Activated CD4-positive, CD25-positive, alpha-beta regulatory T cell treated with anti-CD3 and anti-CD28 coated beads, Interleukin-2, amount 50 U/mL, for 72 hours (primary cell): ENCODE measurements at regions not wholly inside any gene's neighbourhood (a gene's known extent, or its start where the extent isn't known, plus 50 kb on each side); places are given as distances from the start of the nearest gene placed in this dataset.

Source experiments
- DNase-seq: peaks from one replicate; pipeline ENCODE4 v3.0.0; 2021

GRCh38 chr1:30345491-30346130, 377.8 kb downstream of the MATN1 start:
- no peak for DNase-seq

DNA sequence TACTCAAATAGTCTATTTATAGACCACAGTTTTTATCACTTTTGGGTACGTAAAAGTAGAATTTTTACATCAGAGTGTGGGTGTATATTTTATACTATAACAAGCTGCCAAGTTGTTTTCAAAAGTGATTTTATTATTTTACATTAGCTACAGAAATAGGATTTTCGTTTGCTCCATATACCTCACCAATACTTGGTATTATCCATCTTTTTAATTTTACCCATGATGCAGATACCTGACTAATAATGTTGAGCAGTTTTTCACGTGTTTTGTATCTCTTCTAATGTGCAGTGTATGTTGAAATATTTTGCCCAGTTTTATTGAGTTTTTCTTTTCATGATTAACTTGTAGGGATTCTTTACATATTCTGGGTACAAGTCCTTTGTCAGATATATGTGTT, 379.8 kb downstream of the MATN1 start:
- DNase-seq, result no peak

DNA sequence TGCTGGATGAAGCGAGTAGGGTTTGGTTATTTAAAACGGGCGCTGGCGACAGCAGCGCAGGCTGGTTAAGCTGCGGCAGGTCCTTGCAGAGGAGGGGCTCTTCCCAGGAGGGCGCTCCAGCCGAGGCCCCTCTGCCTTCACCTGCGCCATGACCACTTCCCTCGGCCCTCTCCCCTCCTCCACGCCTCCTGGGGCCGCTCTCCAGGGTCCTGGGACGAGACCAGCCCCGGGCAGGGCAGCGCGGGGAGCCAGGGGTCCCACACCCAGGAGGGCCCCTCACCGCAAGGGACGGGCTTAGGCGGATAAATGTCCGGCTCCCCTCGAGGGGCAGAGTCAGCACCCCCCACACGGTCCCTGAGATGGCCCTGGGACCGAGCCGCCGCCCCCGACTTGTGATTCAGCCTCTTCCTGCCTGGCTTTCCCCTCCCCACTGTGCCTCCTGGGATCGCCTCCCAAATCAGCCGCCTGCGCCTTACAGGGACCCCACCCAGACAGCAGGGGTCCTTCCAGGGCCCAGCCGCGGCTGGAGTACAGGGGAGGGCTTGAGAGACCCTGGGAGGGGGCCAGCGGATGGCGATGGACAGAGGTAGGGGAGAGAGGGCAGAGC, 380.7 kb downstream of the MATN1 start:
- DNase-seq, result no peak

DNA sequence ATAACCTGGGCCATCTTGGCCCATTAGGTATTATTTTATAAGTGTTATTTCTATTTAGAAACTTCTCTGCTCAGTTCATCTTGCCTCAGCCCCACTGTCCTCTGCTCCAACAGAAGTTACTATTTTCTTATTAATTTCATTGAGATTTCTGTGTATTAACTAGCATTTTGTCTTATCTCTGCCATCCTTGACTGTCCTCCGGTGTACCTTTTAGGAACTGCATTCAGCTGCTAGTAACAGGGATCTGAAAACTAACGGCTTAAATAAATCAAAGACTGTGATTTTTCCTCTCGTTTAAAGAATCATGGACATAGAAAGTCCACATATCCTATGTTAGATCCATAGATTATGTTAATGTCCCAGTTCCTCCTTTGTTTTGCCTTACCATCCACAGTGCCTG, 382.5 kb downstream of the MATN1 start:
- DNase-seq, result no peak

DNA sequence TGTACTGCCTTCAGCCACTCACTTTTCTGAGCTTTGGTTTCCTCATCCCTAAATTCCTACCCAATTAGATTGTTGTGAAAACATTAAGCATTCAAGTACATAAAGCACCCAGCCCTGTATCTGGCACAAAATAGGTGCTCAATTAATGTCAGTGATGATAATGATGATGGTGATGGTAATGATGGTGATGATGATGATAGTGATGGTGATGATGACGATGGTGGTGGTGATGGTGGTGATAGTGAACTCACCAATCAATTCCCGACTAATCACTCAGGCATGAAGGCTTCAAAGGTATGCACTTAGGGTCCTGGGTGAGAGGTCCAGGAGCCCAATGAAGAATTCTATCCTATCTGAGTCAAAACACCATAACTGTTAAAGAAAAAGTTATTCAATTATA, 383.5 kb downstream of the MATN1 start:
- no peak for DNase-seq

GRCh38 chr1:30338765-30339164, 384.6 kb downstream of the MATN1 start:
- DNase-seq, result no peak

DNA sequence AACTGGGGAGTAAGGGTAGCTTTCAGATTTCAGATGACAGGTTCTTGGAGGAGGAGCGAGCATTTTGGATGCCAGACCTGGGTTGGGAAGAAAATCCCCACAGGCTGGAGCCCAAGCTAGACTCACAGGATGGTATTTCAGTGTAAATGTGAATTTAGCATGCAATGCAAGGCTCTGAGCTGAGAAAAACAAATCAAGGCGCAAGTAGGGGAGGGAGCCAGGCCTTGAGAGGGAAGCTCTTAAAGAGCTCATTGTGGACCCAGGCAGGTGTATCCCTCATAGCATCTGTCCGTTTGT, 386.1 kb downstream of the MATN1 start:
- DNase-seq, result no peak

DNA sequence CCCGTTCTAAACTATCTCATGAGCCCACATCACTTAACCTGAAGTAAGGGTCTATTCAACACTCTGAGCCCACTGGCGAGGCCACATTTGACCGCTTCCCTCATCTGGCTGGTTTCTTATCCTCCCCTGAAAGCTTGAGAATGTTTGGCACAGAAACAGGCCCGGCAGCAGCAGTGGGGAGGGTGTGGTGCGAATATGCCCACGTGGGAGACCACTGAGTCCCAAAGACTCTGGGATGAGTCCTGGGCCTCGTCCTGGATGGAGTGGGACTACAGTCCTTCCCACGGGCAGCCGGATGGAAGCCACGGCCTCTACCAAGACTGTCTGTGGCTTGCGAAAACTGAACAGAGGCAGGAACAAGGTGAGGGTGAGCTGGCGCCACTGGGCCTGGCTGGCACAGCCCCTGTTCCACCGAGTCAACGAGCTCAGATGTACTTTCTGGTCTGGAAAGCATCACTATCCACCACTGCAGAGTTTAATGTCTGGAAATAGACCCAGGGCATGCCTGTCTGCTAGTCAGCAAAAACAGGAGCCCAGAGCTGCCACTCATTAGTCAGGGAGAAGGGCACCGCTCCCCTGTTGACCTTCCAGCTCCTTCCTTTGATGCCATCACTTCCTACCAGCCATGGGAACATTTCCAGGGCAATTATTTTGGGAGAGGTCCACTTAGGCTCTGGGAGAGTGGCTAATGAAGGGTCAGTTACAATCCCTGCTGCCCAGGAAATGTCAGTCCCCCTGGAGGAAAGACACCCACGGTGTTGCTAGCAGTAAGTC, 386.6 kb downstream of the MATN1 start:
- DNase-seq, result no peak

DNA sequence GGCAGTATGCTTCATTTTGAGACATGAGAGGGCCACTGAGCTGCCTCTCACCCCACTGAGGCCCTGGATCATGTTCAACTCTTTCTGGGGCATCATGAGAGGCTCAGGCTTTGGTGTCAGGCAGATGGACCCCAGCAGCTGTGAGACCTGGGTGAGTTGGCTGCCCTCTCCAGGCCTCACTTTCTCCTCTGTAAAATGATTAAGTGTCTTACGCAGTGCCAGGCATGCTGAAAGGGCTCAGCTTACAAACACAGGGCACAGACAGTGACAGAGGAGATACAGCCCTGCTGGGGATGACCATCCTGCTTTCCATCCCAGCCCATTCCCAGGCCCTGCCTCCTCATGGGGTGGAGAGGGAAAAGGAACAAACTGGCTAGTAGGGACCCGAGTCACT, 387.4 kb downstream of the MATN1 start:
- no peak for DNase-seq

DNA sequence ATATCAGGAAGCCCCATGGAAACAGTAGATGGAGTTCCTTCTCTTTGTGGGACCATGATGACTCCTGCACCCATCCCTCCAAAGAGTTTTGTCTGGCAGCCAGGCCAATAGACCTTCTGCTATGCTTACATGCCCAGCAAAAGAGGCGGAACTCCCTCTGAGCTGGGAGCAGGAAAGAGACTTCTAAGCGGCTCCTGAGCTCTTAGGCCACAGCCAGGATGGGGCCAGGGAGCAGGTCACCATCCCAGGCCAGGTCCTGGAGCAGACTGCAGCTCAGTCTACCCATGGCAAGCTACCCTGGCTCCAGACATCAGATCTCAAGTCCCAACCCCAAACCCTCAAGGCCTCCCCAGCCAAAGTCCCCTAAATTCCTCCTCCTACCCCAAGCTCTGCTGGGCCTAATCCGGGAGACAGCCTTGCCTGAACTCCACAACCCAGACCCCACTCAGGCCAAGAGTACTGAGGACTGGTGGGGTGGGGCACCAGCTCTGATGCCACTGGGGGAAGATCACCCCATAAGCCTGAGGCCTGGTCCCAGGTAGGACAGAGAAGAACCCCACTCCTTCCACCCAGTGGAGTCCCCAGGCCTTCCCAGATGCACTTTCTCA, 387.9 kb downstream of the MATN1 start:
- DNase-seq, result no peak

- DNase-seq, result no peak
Observed at GRCh38 chr1:30334767-30335166, 388.6 kb downstream of the MATN1 start.

GRCh38 chr1:30332116-30333094, 391.0 kb downstream of the MATN1 start:
- DNase-seq, result no peak

DNA sequence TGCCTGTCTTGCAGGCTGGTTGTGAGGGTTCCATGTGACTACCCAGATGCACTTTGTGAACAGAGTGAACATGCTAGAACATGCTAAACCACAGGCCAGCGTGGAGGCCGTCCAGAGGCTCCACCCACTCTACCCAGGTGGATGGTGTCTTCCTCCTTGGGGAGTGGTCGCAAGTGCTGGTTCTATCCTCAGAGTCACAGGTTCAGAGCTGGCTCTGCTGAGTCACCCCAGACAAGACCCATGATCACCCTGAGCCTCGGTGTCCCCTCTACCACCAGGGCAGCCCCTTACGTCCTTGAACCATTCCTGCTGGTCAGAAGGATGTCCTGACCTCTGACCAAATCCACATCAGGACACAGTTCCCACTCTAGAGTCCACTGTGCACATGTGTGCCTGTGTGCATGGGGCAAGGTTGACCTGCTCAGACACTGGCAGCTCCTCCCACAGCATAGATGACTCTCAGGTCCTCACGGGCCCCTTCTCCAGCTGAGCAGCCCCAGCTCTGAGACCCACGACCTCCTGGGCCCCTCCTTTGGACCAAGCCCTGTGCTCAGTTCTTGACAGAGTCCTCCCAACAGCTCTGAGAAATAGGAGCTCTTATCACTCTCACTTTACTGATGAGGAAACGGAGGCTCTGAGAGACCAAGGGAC, 391.8 kb downstream of the MATN1 start:
- DNase-seq, result no peak

- DNase-seq, result no peak
Observed at GRCh38 chr1:30330644-30331043, 392.7 kb downstream of the MATN1 start.

DNA sequence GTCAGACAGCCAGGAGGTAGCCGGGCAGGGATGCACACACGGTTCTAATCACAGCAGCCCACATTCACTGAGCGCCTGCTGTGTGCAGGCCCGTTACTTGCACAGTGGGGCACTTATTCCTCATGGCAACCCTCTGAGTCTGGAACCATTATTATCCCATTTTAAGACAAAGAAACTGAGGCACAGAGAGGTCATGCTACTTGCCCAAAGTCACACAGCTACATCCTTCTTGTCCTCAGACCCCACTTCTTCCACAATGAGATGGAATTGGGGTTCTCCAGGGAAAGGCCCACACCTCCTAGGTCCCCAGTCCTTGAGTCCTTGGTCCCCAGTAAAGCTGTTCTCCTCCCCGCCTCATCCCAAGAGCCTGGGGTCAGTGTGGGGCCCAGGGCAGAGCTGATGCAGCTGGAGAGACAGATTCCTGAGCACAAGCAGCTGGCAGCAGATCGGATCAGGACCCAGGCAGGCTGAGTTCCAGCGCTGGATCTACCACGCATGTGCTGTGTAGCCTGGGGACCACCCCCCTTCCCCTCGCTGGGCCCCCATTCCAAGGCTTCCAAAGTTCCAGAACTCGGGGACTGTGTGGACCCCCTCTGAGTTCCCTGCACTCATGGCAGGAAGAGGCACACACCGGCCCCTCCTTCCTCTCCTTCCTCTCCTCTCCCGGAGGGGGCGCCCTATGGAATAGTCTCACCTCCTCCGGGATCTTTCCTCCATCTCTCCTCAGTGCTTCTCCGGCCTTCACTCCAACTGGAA, 393.4 kb downstream of the MATN1 start:
- no peak for DNase-seq

DNA sequence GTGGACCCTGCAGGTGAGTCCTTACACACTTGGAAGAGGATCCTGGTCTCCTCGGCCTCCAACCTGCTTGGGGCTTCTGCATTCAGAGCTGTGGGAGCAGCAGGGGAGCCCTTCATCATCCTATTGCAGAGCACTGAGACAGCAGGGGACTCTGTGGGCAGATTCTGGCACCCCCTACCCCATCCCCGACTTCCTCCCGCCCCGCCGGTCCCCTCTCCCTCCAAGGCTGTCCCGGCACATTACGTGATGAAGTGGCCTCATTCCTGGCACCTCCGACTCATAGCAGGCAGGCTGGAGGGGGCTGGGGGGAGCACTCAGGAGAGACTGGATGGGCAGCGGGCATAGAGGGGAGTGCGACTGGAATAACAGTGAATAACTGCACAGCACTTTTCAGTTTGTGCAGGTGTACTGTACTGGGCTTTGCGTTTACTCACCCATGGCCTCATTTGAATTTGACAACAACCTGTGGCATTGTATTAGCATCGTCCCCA, 394.1 kb downstream of the MATN1 start:
- DNase-seq, result no peak

DNA sequence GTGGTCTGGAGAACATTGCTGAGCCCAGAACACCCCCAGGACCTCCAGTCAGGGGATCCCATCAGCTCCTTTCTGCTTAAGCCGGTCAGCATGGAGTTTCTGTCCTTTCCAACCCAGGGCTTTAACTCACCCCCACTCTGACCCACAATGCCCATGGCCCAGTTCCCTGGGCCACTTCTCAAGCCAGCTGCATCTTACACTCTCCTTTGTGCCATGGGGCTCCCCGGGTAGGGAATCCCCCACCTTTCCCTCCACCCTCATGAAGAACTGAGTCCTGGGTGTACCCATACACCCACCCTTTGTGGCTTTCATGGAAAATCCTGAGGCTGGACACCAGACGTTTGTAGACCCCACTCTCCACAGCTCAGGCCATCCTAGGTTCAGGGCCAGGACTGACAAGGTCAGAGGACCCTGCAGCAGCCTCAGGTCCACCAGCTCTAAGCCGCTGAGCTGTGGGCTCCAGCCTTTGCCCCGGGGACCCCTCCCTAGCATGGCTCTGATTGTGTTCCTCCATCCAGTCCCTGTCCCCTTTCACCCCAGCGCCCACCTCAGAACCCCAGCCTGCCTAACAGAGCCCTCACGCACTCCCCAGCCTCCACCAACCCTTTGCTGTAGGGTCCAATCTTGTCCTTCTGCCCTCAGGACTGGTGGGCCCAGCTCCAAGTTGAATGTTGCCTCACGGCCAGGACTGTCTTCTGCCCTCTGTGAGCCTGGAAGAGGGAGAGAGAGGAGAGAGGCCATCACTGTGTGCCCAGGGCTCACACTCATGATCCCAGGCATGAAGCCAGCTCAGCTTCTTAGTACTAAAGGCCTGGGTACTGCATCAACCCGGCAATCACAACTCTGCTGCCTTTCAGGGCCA, 394.8 kb downstream of the MATN1 start:
- DNase-seq, result no peak

DNA sequence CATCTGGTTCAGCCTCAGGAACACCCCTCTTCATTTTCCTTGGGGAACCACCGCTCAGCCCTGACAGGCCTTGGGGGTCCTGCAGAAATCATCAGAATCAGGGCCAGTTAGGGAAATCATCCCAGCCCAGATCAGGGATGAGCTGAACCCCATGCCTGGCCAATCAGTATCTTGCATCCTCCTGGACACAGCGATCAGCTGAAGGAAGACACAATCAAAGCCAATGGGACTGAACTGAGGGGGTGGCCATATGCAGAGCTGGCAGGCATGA, 395.4 kb downstream of the MATN1 start:
- DNase-seq, result no peak

DNA sequence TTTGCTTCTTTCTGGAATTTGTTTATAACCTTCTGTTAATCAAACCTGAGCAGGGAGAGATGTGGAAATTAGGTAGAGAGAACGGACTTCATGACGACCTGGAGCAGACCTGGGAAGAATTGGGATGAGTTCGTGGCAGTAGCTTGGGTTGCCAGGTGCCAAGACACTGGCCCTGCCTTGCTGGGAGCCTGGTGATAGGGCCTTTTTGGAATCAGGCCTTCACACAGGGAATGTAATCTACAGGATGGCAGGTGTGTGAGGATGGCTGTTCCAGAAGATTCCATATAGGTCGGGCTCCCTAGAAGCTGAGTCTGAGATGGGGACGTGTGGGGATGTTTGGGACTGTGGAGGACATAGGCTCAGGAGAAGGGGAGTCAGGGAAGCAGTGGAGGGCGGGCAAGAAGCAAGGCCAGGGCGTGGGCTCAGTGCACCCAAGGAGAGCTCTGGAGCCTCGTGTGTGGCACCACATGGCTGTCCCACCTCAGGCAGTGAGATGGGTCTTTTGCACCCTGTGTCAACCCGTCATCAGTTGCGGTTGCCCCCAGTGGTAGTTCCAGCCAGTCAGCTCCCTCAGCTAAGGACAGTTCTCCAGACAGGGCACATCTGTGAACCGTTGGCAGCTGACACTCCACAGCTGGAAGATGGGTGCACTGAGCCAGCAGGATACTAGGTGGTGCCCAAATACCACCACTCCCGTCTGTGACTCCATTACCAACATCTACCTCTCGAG, 395.9 kb downstream of the MATN1 start:
- DNase-seq, result no peak

DNA sequence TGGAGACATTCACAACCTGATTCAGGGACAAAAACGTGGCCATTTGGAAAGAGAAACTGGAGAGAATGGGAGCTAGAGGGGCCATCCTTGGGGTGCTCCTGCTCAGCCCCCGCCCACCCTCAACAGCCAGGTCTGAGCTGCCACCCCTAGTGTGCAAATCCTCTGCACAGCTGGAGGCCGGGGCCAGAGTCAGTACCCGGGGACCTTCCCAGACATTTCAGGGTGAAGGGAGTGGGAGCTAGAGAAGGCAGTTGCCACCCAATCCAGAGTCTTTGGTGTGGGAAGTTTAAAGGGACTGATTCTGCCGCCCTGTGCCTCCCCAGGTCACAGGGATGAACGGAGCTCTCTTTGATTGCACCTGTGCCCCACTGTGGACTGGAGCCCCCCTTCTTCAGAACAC, 397.4 kb downstream of the MATN1 start:
- DNase-seq, result no peak
